Body of pancreas (tissue), 4 donors: ENCODE measurements at regions not wholly inside any gene's neighbourhood (a gene's known extent, or its start where the extent isn't known, plus 50 kb on each side); places are given as distances from the start of the nearest gene placed in this dataset.
A peak's percentile ranks its signal among the peaks of the same experiment; 100 is the strongest.

Source experiments
- ATAC-seq: fragments of 150-250 bp; one replicate; pipeline ENCODE4 v1.9.1; 2016
- DNase-seq, 4 donors: peaks; one replicate each; pipeline ENCODE4 v3.0.0-alpha.2; 2019
- H3K27ac ChIP-seq, 4 donors: fragments of 200-600 bp; sonication (generic); 1 replicate in 3 of 4; 2 replicates in 1 of 4; pipeline versions ENCODE4 v1.5.1 to v1.6.1; 2016 to 2019; ENCODE audit warnings: mild to moderate bottlenecking in 1 of 4, mixed read lengths in 1 of 4, moderate library complexity in 1 of 4
- H3K27me3 ChIP-seq, 2 donors: fragments of 200-600 bp; sonication (generic); one replicate each; pipeline ENCODE4 v1.6.0; 2016; ENCODE audit warnings: mild to moderate bottlenecking in 1 of 2
- H3K36me3 ChIP-seq, 2 donors: fragments of 200-600 bp; sonication (generic); replicated peaks in 1 of 2; 2 replicates each; pipeline ENCODE4 v1.5.1; 2016; ENCODE audit warnings: low read depth in 2 of 2; ENCODE audit not compliant: insufficient read depth in 1 of 2
- H3K4me1 ChIP-seq: fragments of 200-600 bp; sonication (generic); one replicate; pipeline ENCODE4 v1.6.0; 2016
- H3K4me3 ChIP-seq, 2 donors: fragments of 200-600 bp; sonication (generic); 1 replicate in 1 of 2; 2 replicates in 1 of 2; pipeline ENCODE4 v1.5.1; 2016 to 2019
- H3K9me3 ChIP-seq, 3 donors: fragments of 200-600 bp; sonication (generic); 1 replicate in 2 of 3; 2 replicates in 1 of 3; pipeline ENCODE4 v1.5.1; 2016
- CTCF ChIP-seq, 7 experiments: fragments of 450-650 bp in 4 of 7; fragments of 200-600 bp in 3 of 7; sonication (generic) in 3 of 7; IDR thresholded peaks; one replicate each; pipeline ENCODE4 v1.5.1; 2016 to 2019; ENCODE audit warnings: antibody characterized with exemption in 7 of 7
- POLR2A ChIP-seq, 3 donors: fragments of 450-650 bp; IDR thresholded peaks; one replicate each; pipeline ENCODE4 v1.6.1; 2016; ENCODE audit warnings: antibody characterized with exemption in 3 of 3, mild to moderate bottlenecking in 2 of 3
- WGBS, 2 donors: methylation state at CpG; one replicate each; pipeline ENCODE4 v1.1.5; 2017; 5-methylcytosine and 5-hydroxymethylcytosine counted together
- intact Hi-C: fragments of 100-400 bp; cut with DNase I; formaldehyde crosslinking; loops from one replicate; pipeline ENCODE4 v1.15.1; 2023

GRCh38 chr10:60652628-60653027 lies 125.7 kb upstream of the CDK1 start:
- peaks cover 5% of the 10 kb centered on the region for H3K4me1 ChIP-seq
- H3K27me3 ChIP-seq = no peaks in the 10 kb centered on the region
- intact Hi-C loops = no loop called here
- H3K4me3 ChIP-seq = no peak overlapping the region
- 80% methylated on average over 6 of the region's 6 CpGs for WGBS, 2 donors
- TF ChIP-seq CTCF (IDR thresholded peaks at IDR 0.05) (no peak), POLR2A (IDR thresholded peaks at IDR 0.05) (no peak)
- H3K36me3 ChIP-seq = no peaks in the 10 kb centered on the region
- DNase-seq (no peak), ATAC-seq (no peak)
- H3K27ac ChIP-seq = no peak overlapping the region
- no peaks in the 10 kb centered on the region for H3K9me3 ChIP-seq

- TF ChIP-seq POLR2A (IDR thresholded peaks at IDR 0.05) (no peak), CTCF (IDR thresholded peaks at IDR 0.05) (no peak)
- ATAC-seq (no peak), DNase-seq (no peak)
- Histone ChIP-seq H3K27me3 (no peaks in the 10 kb centered on the region), H3K9me3 (no peaks in the 10 kb centered on the region), H3K36me3 (no peaks in the 10 kb centered on the region), H3K4me1 (peaks cover 14% of the 10 kb centered on the region), H3K27ac (no peak overlapping the region), H3K4me3 (no peak overlapping the region)
- intact Hi-C loops = no loop called here
These were observed 127.9 kb upstream of the CDK1 start for GRCh38 chr10:60650378-60650800.

- Histone ChIP-seq H3K27me3 (no peaks in the 10 kb centered on the region), H3K36me3 (no peaks in the 10 kb centered on the region), H3K4me1 (peaks cover 14% of the 10 kb centered on the region), H3K4me3 (no peak overlapping the region), H3K9me3 (no peaks in the 10 kb centered on the region), H3K27ac (no peak overlapping the region)
- 41 to 44% methylated on average over 4 of the region's 4 CpGs for WGBS, 2 donors
- DNase-seq (peak; percentile 15 to 32 (median 20)), ATAC-seq (peak; percentile 33)
- TF ChIP-seq POLR2A (IDR thresholded peaks at IDR 0.05) (no peak), CTCF (IDR thresholded peaks at IDR 0.05) (no peak)
- intact Hi-C loops = loop anchor here (5.0 kb wide), 1 partner anchor 207 kb away; no protein-coding TSS in a partner anchor
These were observed 128.5 kb upstream of the CDK1 start for GRCh38 chr10:60649485-60650377.

- WGBS, 2 donors = 65 to 68% methylated on average over 2 of the region's 2 CpGs
- no peak overlapping the region for H3K4me3 ChIP-seq
- intact Hi-C loops = loop anchor here (5.0 kb wide), 1 partner anchor 206 kb away; no protein-coding TSS in a partner anchor
- H3K27ac ChIP-seq = no peak overlapping the region
- ATAC-seq (no peak), DNase-seq (no peak)
- no peaks in the 10 kb centered on the region for H3K36me3 ChIP-seq
- H3K9me3 ChIP-seq = no peaks in the 10 kb centered on the region
- no peak for TF ChIP-seq CTCF (IDR thresholded peaks at IDR 0.05)
- no peak for TF ChIP-seq POLR2A (IDR thresholded peaks at IDR 0.05)
- peaks cover 14% of the 10 kb centered on the region for H3K4me1 ChIP-seq
- no peaks in the 10 kb centered on the region for H3K27me3 ChIP-seq
These were observed 129.5 kb upstream of the CDK1 start for GRCh38 chr10:60648761-60649160.
